ENCODE measurements at regions not wholly inside any gene's neighbourhood (a gene's known extent, or its start where the extent isn't known, plus 50 kb on each side); places are given as distances from the start of the nearest gene placed in this dataset.

DNA sequence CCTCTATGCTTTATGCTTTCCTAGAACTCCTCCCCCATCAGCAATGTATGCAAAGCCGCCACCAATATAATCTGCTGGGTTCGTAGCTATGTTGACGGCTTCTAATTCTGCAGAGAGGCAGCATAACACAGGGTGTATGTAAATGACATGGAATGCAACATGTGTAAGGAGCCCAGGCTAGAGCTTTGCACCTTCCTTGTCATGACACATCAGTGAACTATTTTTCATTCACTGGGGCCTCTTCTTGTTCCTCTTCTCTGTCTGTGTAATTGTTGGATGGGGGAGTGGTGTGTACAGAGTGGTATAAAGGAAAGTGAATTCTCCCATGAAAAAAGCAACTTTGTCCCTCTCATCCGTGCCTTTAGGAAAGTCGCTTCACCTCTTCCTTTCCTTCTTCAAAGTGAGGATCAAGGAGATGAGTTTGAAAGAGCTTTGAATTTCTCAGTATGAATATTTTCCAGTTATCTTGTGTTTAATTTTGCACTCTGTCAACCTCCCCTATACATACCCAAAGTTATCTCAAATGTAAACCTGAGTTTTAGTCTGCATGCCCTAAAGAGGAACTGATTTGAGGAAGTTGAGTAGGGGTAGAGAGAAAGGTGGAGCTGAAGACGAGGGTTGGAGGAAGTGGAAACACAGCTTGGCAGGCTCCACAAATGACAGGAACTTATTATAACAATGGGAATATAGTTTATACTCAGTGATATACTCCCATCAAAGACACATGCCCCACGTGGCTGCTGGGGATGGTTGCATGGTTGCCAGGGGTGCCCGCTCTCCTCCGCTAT, 74.9 kb upstream of the ARL4C start:
- no peak for TF ChIP-seq ZEB2 (tag by site-specific recombination; IDR thresholded peaks at IDR 0.05)
- TF ChIP-seq, protein P1, sequence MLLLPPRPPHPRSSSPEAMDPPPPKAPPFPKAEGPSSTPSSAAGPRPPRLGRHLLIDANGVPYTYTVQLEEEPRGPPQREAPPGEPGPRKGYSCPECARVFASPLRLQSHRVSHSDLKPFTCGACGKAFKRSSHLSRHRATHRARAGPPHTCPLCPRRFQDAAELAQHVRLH (tag by site-specific recombination; IDR thresholded peaks at IDR 0.05) = no peak

Data from HEK293 (cell line).